ENCODE measurements at regions not wholly inside any gene's neighbourhood (a gene's known extent, or its start where the extent isn't known, plus 50 kb on each side); places are given as distances from the start of the nearest gene placed in this dataset.
A peak's percentile ranks its signal among the peaks of the same experiment; 100 is the strongest.

GRCh38 chr7:18387191-18387735, 108.3 kb upstream of the HDAC9 start:
- no peaks in the 10 kb centered on the region for H3K9me2 ChIP-seq (ENCODE audit: insufficient read depth)
- no peaks in the 10 kb centered on the region for H4K20me1 ChIP-seq (replicated peaks; ENCODE audit: insufficient read depth)
- H3K36me3 Mint-ChIP-seq (ENCODE audit: low read depth), result no peaks in the 10 kb centered on the region
- DNase-seq (ENCODE audit: low spot score) (no peak), ATAC-seq (no peak)
- peaks cover 2% of the 10 kb centered on the region for H3K27me3 Mint-ChIP-seq (ENCODE audit: insufficient read depth, low read depth, poor library complexity)
- no peak overlapping the region for H3K4me3 ChIP-seq
- H3K4me3 Mint-ChIP-seq, result no peak overlapping the region
- no peaks in the 10 kb centered on the region for H3K36me3 ChIP-seq (ENCODE audit: insufficient read depth)
- H3K9me3 Mint-ChIP-seq, result no peaks in the 10 kb centered on the region
- H3K27ac ChIP-seq (ENCODE audit: low read depth), result no peak overlapping the region
- H3K4me2 ChIP-seq, result 0 out of 2 replicates have a peak overlapping the region, but pooled peaks have one; percentile 11
- H3K4me1 ChIP-seq (ENCODE audit: insufficient read depth), result peaks cover 27% of the 10 kb centered on the region
- no peaks in the 10 kb centered on the region for H3K79me2 ChIP-seq (replicated peaks; ENCODE audit: insufficient read depth)
- TF ChIP-seq ETS1 (IDR thresholded peaks at IDR 0.05), result no peak
- TF ChIP-seq CREB1 (CRISPR knock-in tag; IDR thresholded peaks at IDR 0.05; ENCODE audit: low read depth), result no peak
- TF ChIP-seq NANOG (IDR thresholded peaks at IDR 0.05; ENCODE audit: borderline replicate concordance), result no peak
- no peak for TF ChIP-seq POLR2AphosphoS5 (IDR thresholded peaks at IDR 0.05; ENCODE audit: low read depth)
- TF ChIP-seq ZNF331 (CRISPR knock-in tag; IDR thresholded peaks at IDR 0.05; ENCODE audit: low read depth), result no peak
- no peak for TF ChIP-seq STAT1 (IDR thresholded peaks at IDR 0.05; ENCODE audit: unreplicated experiment)
- TF ChIP-seq EZH2 (IDR thresholded peaks at IDR 0.05; ENCODE audit: low read depth, unreplicated experiment), result no peak
- TF ChIP-seq JUNB (IDR thresholded peaks at IDR 0.05; ENCODE audit: unreplicated experiment), result no peak
- TF ChIP-seq ZNF462 (CRISPR knock-in tag; IDR thresholded peaks at IDR 0.05), result no peak
- no peak for TF ChIP-seq ZNF114 (CRISPR knock-in tag; IDR thresholded peaks at IDR 0.05)
- no peak for TF ChIP-seq EZH2phosphoT487 (IDR thresholded peaks at IDR 0.05; ENCODE audit: unreplicated experiment)
- TF ChIP-seq CTCF (conservative IDR thresholded peaks at IDR 0.05; ENCODE audit: low read depth in 2 of 2), result no peak
- no peak for TF ChIP-seq REST (IDR thresholded peaks at IDR 0.05; ENCODE audit: unreplicated experiment)
- peaks cover 36% of the 10 kb centered on the region for H3K4me1 Mint-ChIP-seq
- 0 out of 2 replicates have a peak overlapping the region, but pooled peaks have one; percentile 1 for H3K27ac Mint-ChIP-seq
- H2AFZ ChIP-seq, result peak overlapping the region; percentile 8; the same call in 1 of the 2 replicates
- H3K27me3 ChIP-seq (ENCODE audit: insufficient read depth), result no peaks in the 10 kb centered on the region
- no peaks in the 10 kb centered on the region for H3F3A ChIP-seq (replicated peaks; ENCODE audit: low read depth)

All from GM23338 (cell line).